ENCODE measurements at regions not wholly inside any gene's neighbourhood (a gene's known extent, or its start where the extent isn't known, plus 50 kb on each side); places are given as distances from the start of the nearest gene placed in this dataset.
A peak's percentile ranks its signal among the peaks of the same experiment; 100 is the strongest.

DNA sequence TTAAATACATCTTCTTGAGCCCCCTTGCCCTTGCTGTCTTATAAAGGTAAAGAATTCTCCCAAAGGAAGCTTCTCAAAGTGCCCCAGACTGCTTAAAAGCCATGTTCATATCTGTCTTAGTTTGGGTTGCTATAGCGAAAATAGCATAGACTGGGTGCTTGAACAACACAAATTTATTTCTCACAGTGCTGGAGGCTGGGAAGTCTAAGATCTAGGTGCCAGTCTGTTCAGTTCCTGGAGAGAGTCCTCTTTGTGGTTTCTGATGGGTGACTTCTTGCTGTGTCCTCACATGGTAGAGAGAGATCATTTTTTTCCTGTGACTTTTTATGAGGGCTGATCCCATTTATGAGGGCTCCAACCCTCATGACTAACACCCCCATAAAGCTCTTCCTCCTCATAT, 486.7 kb upstream of the ADAMTS16 start:
- TF ChIP-seq, protein P1, sequence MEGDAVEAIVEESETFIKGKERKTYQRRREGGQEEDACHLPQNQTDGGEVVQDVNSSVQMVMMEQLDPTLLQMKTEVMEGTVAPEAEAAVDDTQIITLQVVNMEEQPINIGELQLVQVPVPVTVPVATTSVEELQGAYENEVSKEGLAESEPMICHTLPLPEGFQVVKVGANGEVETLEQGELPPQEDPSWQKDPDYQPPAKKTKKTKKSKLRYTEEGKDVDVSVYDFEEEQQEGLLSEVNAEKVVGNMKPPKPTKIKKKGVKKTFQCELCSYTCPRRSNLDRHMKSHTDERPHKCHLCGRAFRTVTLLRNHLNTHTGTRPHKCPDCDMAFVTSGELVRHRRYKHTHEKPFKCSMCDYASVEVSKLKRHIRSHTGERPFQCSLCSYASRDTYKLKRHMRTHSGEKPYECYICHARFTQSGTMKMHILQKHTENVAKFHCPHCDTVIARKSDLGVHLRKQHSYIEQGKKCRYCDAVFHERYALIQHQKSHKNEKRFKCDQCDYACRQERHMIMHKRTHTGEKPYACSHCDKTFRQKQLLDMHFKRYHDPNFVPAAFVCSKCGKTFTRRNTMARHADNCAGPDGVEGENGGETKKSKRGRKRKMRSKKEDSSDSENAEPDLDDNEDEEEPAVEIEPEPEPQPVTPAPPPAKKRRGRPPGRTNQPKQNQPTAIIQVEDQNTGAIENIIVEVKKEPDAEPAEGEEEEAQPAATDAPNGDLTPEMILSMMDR (conservative IDR thresholded peaks at IDR 0.05; ENCODE audit: low read length): no peak
- TF ChIP-seq EZH2phosphoT487 (IDR thresholded peaks at IDR 0.05; ENCODE audit: borderline replicate concordance, low read depth, low read length): no peak
- intact Hi-C loops (cut with micrococcal nuclease; ENCODE audit: unreplicated experiment): no loop called here
- no peak for DNase-seq (ENCODE audit: low spot score)
- BruUV-seq (replicated peaks): no TSS peak
- Histone ChIP-seq H4K20me1 (ENCODE audit: insufficient read depth, low read length) (no peaks in the 10 kb centered on the region), H3K27ac (ENCODE audit: low read depth, low read length, poor library complexity, severe bottlenecking) (no peak overlapping the region), H3K9me2 (ENCODE audit: insufficient read depth, low read length) (no peaks in the 10 kb centered on the region), H3K4me3 (ENCODE audit: low read depth, low read length, poor library complexity, severe bottlenecking) (no peak overlapping the region), H2AFZ (ENCODE audit: low read length) (no peak overlapping the region), H3K36me3 (ENCODE audit: insufficient read depth, low read length) (no peaks in the 10 kb centered on the region), H3K4me1 (ENCODE audit: insufficient read depth, low read length, poor library complexity, severe bottlenecking) (no peaks in the 10 kb centered on the region), H3K4me2 (ENCODE audit: low read length) (no peak overlapping the region), H3K9me3 (ENCODE audit: low read length) (no peaks in the 10 kb centered on the region), H3K79me2 (ENCODE audit: insufficient read depth, low read depth, low read length) (no peaks in the 10 kb centered on the region)
- ChIA-PET POLR2A (no interaction called here), CTCF (ENCODE audit: unreplicated experiment) (no interaction called here)

DNA sequence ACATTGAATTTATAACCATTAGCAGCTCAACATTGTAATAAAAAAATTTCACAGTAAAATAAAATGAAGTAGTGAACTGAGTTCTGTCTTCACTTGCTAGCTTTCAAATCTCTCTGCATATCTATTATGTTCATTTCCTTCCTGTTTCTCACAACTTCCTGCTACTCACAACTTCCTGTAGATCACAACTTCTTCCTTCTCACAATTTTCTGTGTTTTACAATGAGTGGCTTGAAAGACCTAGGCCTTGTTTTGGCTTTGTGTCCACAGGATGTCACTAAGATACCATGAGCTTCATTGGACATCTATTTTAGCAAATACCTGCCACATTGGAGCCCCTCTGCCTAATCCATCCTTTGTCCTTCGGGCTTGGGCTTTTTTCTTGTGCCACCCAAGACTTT, 480.3 kb upstream of the ADAMTS16 start:
- Histone ChIP-seq H3K4me1 (ENCODE audit: insufficient read depth, low read length, poor library complexity, severe bottlenecking) (no peaks in the 10 kb centered on the region), H3K79me2 (ENCODE audit: insufficient read depth, low read depth, low read length) (no peaks in the 10 kb centered on the region), H3K4me3 (ENCODE audit: low read depth, low read length, poor library complexity, severe bottlenecking) (no peak overlapping the region), H3K36me3 (ENCODE audit: insufficient read depth, low read length) (no peaks in the 10 kb centered on the region), H2AFZ (ENCODE audit: low read length) (peak overlapping the region; percentile 47), H3K4me2 (ENCODE audit: low read length) (no peak overlapping the region), H3K9me2 (ENCODE audit: insufficient read depth, low read length) (no peaks in the 10 kb centered on the region), H3K9me3 (ENCODE audit: low read length) (no peaks in the 10 kb centered on the region), H4K20me1 (ENCODE audit: insufficient read depth, low read length) (no peaks in the 10 kb centered on the region), H3K27ac (ENCODE audit: low read depth, low read length, poor library complexity, severe bottlenecking) (no peak overlapping the region)
- POLR2A ChIA-PET: no interaction called here
- no TSS peak for BruUV-seq (replicated peaks)
- intact Hi-C loops (cut with micrococcal nuclease; ENCODE audit: unreplicated experiment): no loop called here
- no peak for TF ChIP-seq EZH2phosphoT487 (IDR thresholded peaks at IDR 0.05; ENCODE audit: borderline replicate concordance, low read depth, low read length)
- TF ChIP-seq, protein P1 (conservative IDR thresholded peaks at IDR 0.05; ENCODE audit: low read length): no peak
- CTCF ChIA-PET (ENCODE audit: unreplicated experiment): no interaction called here
- DNase-seq (ENCODE audit: low spot score): no peak

DNA sequence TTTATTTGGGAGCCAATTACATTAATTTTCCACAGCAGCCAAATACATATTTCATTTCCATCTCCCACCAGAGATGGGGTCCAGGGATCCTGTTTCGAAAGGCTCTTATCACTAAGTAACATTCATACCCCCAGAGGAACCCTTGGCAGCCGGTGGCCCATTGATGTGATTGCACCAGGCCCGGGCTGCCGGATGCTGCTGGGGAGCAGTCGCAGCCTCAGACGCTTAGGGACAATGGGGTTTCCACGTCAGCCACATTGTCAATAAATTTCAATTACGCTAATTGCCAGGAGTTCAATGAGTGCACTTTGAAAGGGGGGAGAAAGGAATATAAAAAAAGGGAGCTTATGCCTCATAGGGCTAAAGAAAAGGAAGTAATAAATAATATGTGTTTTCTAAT, 478.8 kb upstream of the ADAMTS16 start:
- Histone ChIP-seq H2AFZ (ENCODE audit: low read length) (no peak overlapping the region), H3K4me2 (ENCODE audit: low read length) (no peak overlapping the region), H3K4me1 (ENCODE audit: insufficient read depth, low read length, poor library complexity, severe bottlenecking) (no peaks in the 10 kb centered on the region), H4K20me1 (ENCODE audit: insufficient read depth, low read length) (no peaks in the 10 kb centered on the region), H3K9me3 (ENCODE audit: low read length) (no peaks in the 10 kb centered on the region), H3K36me3 (ENCODE audit: insufficient read depth, low read length) (no peaks in the 10 kb centered on the region), H3K9me2 (ENCODE audit: insufficient read depth, low read length) (no peaks in the 10 kb centered on the region), H3K27ac (ENCODE audit: low read depth, low read length, poor library complexity, severe bottlenecking) (no peak overlapping the region), H3K4me3 (ENCODE audit: low read depth, low read length, poor library complexity, severe bottlenecking) (no peak overlapping the region), H3K79me2 (ENCODE audit: insufficient read depth, low read depth, low read length) (no peaks in the 10 kb centered on the region)
- intact Hi-C loops (cut with micrococcal nuclease; ENCODE audit: unreplicated experiment): no loop called here
- no peak for TF ChIP-seq EZH2phosphoT487 (IDR thresholded peaks at IDR 0.05; ENCODE audit: borderline replicate concordance, low read depth, low read length)
- TF ChIP-seq, protein P1 (conservative IDR thresholded peaks at IDR 0.05; ENCODE audit: low read length): no peak
- ChIA-PET POLR2A (no interaction called here), CTCF (ENCODE audit: unreplicated experiment) (no interaction called here)
- DNase-seq (ENCODE audit: low spot score): no peak
- BruUV-seq (replicated peaks): no TSS peak

Measured in OCI-LY7 (cell line).